C4-2B (cell line): ENCODE measurements at regions not wholly inside any gene's neighbourhood (a gene's known extent, or its start where the extent isn't known, plus 50 kb on each side); places are given as distances from the start of the nearest gene placed in this dataset.

ENCODE experiments used
- ZFX ChIP-seq: fragments of 450-650 bp; IDR thresholded peaks from 2 replicates; pipeline ENCODE4 v1.6.1; 2017
- TF ChIP-seq, protein P1 (sequence below): fragments of 450-650 bp; conservative IDR thresholded peaks from 2 replicates; pipeline ENCODE4 v1.5.1; 2017; ENCODE audit warnings: mild to moderate bottlenecking

GRCh38 chr12:79517363-79517762, 173.4 kb downstream of the PAWR start:
- TF ChIP-seq, protein P1, sequence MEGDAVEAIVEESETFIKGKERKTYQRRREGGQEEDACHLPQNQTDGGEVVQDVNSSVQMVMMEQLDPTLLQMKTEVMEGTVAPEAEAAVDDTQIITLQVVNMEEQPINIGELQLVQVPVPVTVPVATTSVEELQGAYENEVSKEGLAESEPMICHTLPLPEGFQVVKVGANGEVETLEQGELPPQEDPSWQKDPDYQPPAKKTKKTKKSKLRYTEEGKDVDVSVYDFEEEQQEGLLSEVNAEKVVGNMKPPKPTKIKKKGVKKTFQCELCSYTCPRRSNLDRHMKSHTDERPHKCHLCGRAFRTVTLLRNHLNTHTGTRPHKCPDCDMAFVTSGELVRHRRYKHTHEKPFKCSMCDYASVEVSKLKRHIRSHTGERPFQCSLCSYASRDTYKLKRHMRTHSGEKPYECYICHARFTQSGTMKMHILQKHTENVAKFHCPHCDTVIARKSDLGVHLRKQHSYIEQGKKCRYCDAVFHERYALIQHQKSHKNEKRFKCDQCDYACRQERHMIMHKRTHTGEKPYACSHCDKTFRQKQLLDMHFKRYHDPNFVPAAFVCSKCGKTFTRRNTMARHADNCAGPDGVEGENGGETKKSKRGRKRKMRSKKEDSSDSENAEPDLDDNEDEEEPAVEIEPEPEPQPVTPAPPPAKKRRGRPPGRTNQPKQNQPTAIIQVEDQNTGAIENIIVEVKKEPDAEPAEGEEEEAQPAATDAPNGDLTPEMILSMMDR = no peak
- no peak for TF ChIP-seq ZFX
